HUES6 (cell line): ENCODE measurements at regions not wholly inside any gene's neighbourhood (a gene's known extent, or its start where the extent isn't known, plus 50 kb on each side); places are given as distances from the start of the nearest gene placed in this dataset.
"Not testable (repeated sequence)": the region's sequence is repeated elsewhere in the genome, so short reads cannot be mapped to it uniquely, and the experiment has no call there.

Source experiments
- H3K27ac ChIP-seq: 2 replicates; pipeline ENCODE4 v1.7.0; 2013; ENCODE audit warnings: low read depth, mild to moderate bottlenecking, low read length, inconsistent platforms
- H3K27me3 ChIP-seq: 2 replicates; pipeline ENCODE4 v1.6.1; 2013; ENCODE audit warnings: low read length; ENCODE audit not compliant: control insufficient read depth, insufficient read depth
- H3K36me3 ChIP-seq: 2 replicates; pipeline ENCODE4 v1.6.1; 2013; ENCODE audit warnings: low read length; ENCODE audit not compliant: control insufficient read depth, insufficient read depth
- H3K4me1 ChIP-seq: 2 replicates; pipeline ENCODE4 v1.6.1; 2013; ENCODE audit warnings: low read length; ENCODE audit not compliant: control insufficient read depth, insufficient read depth
- H3K4me3 ChIP-seq: 2 replicates; pipeline ENCODE4 v1.5.1; 2013; ENCODE audit warnings: low read depth, low read length
- H3K9ac ChIP-seq: one replicate; pipeline ENCODE4 v1.6.1; 2013; ENCODE audit warnings: mild to moderate bottlenecking, low read length
- H3K9me3 ChIP-seq: 2 replicates; pipeline ENCODE4 v1.6.1; 2013; ENCODE audit warnings: low read depth, low read length; ENCODE audit not compliant: control insufficient read depth, insufficient read depth

- Histone ChIP-seq H3K9me3 (no peaks in the 10 kb centered on the region), H3K4me3 (no peak overlapping the region), H3K4me1 (peaks cover 5% of the 10 kb centered on the region), H3K27me3 (no peaks in the 10 kb centered on the region), H3K27ac (no peak overlapping the region), H3K36me3 (no peaks in the 10 kb centered on the region), H3K9ac (no peak overlapping the region)
These were observed 100.0 kb upstream of the EDEM3 start for GRCh38 chr1:184854496-184855140.

DNA sequence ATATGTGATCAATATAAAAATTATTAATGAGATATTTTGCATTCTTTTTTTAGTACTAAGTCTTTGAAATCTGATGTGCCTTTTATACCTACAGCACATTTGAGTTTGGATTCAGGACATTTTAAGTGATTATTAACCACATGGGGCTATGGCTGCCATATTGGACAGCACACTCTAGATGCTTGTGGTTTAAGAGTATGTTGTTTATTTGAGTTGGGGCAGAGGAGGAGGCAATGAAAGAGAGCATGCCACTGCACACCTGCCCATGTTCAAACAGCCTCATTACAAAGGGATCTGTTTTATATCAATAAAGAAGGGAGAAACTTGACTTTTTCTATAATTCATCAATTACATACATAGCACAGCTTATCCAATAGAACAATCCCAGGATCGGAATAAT lies 99.4 kb upstream of the EDEM3 start:
- Histone ChIP-seq H3K9ac (no peak overlapping the region), H3K27ac (no peak overlapping the region), H3K4me1 (peaks cover 5% of the 10 kb centered on the region), H3K36me3 (no peaks in the 10 kb centered on the region), H3K27me3 (no peaks in the 10 kb centered on the region), H3K4me3 (no peak overlapping the region), H3K9me3 (no peaks in the 10 kb centered on the region)

GRCh38 chr1:184851822-184852746 lies 97.4 kb upstream of the EDEM3 start:
- Histone ChIP-seq H3K4me3 (no peak overlapping the region), H3K27ac (no peak overlapping the region), H3K9me3 (no peaks in the 10 kb centered on the region), H3K4me1 (peaks cover 5% of the 10 kb centered on the region), H3K27me3 (no peaks in the 10 kb centered on the region), H3K36me3 (no peaks in the 10 kb centered on the region), H3K9ac (no peak overlapping the region)

DNA sequence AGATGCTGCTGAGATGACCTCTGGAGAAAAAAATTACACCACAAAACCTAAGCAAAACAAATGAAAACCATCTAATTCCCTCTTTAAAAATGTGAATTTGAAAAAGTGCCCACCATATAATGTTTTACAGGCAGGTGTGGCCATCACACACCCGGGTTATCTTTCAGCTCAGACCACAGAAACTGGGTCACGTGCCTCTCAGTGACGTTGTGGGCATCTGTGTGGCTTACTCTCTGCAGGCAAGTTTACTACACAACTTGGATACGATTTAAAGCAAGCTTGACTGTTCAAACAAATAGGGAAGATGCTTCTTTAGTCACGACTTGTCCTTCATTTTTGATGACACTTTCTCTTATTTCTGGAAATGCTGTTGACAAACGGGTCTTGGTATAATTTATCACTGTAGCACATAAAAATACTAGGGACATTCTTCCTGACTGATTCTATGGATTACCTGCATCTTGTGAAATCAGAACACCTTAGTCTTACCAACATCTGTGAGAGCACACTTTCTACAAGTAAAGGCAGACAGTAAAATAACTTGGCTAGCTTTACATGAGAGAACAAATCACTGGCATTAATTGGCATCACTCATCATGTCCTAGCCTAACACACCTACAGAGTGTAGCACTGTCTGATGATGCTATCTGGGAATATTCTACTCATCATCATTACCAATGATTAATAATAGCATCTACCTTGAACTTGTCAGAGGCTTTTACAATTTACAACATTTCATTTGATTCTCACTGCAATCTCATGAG lies 89.3 kb upstream of the EDEM3 start:
- Histone ChIP-seq H3K9me3 (no peaks in the 10 kb centered on the region), H3K27me3 (no peaks in the 10 kb centered on the region), H3K27ac (no peak overlapping the region), H3K4me1 (no peaks in the 10 kb centered on the region), H3K4me3 (no peak overlapping the region), H3K36me3 (no peaks in the 10 kb centered on the region), H3K9ac (no peak overlapping the region)

DNA sequence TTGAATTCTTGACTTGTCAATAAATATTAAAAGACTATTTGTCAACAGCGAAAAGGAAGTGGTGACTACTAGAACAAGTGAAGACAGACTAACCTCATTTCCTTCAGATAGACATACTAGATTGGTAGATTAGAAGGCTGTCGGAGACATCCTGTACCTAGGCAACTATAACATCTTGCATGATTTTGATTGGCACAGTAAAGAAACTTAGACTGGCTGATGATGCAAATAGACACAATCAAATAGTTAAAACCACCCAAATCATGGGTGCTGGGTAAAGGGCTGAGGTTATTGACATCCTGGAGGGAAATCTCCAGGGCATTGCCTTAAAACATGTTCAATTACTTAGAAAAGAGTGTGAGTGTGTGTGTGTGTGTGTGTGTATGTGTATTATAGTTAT lies 85.9 kb upstream of the EDEM3 start:
- H3K27me3 ChIP-seq: no peaks in the 10 kb centered on the region
- no peak overlapping the region for H3K27ac ChIP-seq
- H3K4me3 ChIP-seq: no peak overlapping the region
- no peaks in the 10 kb centered on the region for H3K4me1 ChIP-seq
- no peaks in the 10 kb centered on the region for H3K36me3 ChIP-seq
- no peaks in the 10 kb centered on the region for H3K9me3 ChIP-seq
- H3K9ac ChIP-seq: no peak overlapping the region

- no peaks in the 10 kb centered on the region for H3K36me3 ChIP-seq
- no peak overlapping the region for H3K4me3 ChIP-seq
- no peak overlapping the region for H3K9ac ChIP-seq
- H3K27ac ChIP-seq: no peak overlapping the region
- no peaks in the 10 kb centered on the region for H3K4me1 ChIP-seq
- no peaks in the 10 kb centered on the region for H3K27me3 ChIP-seq
- no peaks in the 10 kb centered on the region for H3K9me3 ChIP-seq
These were observed 83.9 kb upstream of the EDEM3 start for GRCh38 chr1:184838504-184838951.

- Histone ChIP-seq H3K27ac (no peak overlapping the region), H3K4me3 (no peak overlapping the region)
These were observed 82.6 kb upstream of the EDEM3 start for GRCh38 chr1:184836934-184837895.

DNA sequence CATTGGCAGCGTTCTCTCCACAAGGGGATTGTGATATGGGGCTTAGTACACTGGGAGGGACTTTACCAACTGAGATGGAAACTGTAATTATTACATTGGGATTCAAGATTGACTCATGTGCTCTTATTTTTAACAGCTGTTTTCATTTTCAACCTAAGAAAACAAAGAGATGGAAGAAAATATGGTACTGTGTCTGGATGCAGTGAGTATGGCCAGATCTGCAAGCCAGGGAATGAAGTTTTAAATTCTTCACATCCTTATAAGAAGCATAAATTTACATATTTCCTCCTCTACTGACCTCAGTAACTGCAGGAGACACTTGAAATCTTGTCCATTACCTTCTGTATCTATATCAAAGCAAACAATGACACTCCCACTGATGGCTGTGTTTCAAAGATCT lies 81.5 kb upstream of the EDEM3 start:
- Histone ChIP-seq H3K36me3 (no peaks in the 10 kb centered on the region), H3K27me3 (no peaks in the 10 kb centered on the region), H3K9me3 (no peaks in the 10 kb centered on the region), H3K4me3 (no peak overlapping the region), H3K4me1 (no peaks in the 10 kb centered on the region), H3K9ac (no peak overlapping the region), H3K27ac (no peak overlapping the region)

More at GRCh38 chr1:184836934-184837895, 82.6 kb upstream of the EDEM3 start:
- Histone ChIP-seq H3K27me3 (no peaks in the 10 kb centered on the region), H3K4me1 (no peaks in the 10 kb centered on the region), H3K9ac (no peak overlapping the region), H3K36me3 (no peaks in the 10 kb centered on the region), H3K9me3 (no peaks in the 10 kb centered on the region)

DNA sequence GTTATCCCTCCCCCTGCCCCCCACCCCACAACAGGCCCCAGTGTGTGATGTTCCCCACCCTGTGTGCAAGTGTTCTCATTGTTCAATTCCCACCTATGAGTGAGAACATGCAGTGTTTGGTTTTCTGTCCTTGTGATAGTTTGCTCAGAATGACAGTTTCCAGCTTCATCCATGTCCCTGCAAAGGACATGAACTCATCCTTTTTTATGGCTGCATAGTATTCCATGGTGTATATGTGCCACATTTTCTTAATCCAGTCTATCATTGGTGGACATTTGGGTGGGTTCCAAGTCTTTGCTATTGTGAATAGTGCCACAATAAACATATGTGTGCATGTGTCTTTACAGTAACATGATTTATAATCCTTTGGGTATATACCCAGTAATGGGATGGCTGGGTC lies 79.3 kb upstream of the EDEM3 start:
- H3K9me3 ChIP-seq, H3K27me3 ChIP-seq, H3K36me3 ChIP-seq, H3K4me3 ChIP-seq, H3K27ac ChIP-seq, H3K9ac ChIP-seq, H3K4me1 ChIP-seq: not testable (repeated sequence)

GRCh38 chr1:184832517-184832916 lies 77.9 kb upstream of the EDEM3 start:
- H3K9me3 ChIP-seq: no peaks in the 10 kb centered on the region
- H3K27ac ChIP-seq: no peak overlapping the region
- no peak overlapping the region for H3K4me3 ChIP-seq
- no peaks in the 10 kb centered on the region for H3K27me3 ChIP-seq
- no peaks in the 10 kb centered on the region for H3K36me3 ChIP-seq
- H3K4me1 ChIP-seq: peaks cover 13% of the 10 kb centered on the region
- no peak overlapping the region for H3K9ac ChIP-seq
